Neuronal stem cell (in vitro differentiated cells): ENCODE measurements at regions not wholly inside any gene's neighbourhood (a gene's known extent, or its start where the extent isn't known, plus 50 kb on each side); places are given as distances from the start of the nearest gene placed in this dataset.

ENCODE experiments used
- DNase-seq: peaks from one replicate; pipeline ENCODE4 v3.0.0-alpha.2; 2013; ENCODE audit warnings: low spot score
- H2AFZ ChIP-seq: one replicate; pipeline ENCODE4 v1.6.1; 2013; ENCODE audit warnings: mild to moderate bottlenecking, low read length, inconsistent platforms
- H2AK5ac ChIP-seq: 2 replicates; pipeline ENCODE4 v1.6.1; 2013; ENCODE audit warnings: low read depth, mild to moderate bottlenecking, inconsistent platforms, low read length, moderate library complexity, mixed read lengths
- H2BK120ac ChIP-seq: 2 replicates; pipeline ENCODE4 v1.6.1; 2013; ENCODE audit warnings: low read depth, mild to moderate bottlenecking, inconsistent platforms, low read length, moderate library complexity, mixed read lengths
- H2BK12ac ChIP-seq: one replicate; pipeline ENCODE4 v1.6.1; 2013; ENCODE audit warnings: low read length, inconsistent platforms
- H2BK15ac ChIP-seq: 2 replicates; pipeline ENCODE4 v1.6.1; 2013; ENCODE audit warnings: mild to moderate bottlenecking, low read length, inconsistent platforms, mixed read lengths
- H2BK5ac ChIP-seq: one replicate; pipeline ENCODE4 v1.6.1; 2013; ENCODE audit warnings: inconsistent platforms, mild to moderate bottlenecking, low read length, moderate library complexity
- H3K14ac ChIP-seq: one replicate; pipeline ENCODE4 v1.6.1; 2013; ENCODE audit warnings: low read length, inconsistent platforms
- H3K18ac ChIP-seq: 2 replicates; pipeline ENCODE4 v1.6.1; 2013; ENCODE audit warnings: low read length, inconsistent platforms
- H3K23ac ChIP-seq: 2 replicates; pipeline ENCODE4 v1.6.1; 2013; ENCODE audit warnings: low read depth, mild to moderate bottlenecking, mixed read lengths, low read length, inconsistent platforms; ENCODE audit not compliant: poor library complexity
- H3K27ac ChIP-seq: replicated peaks from 3 replicates; pipeline ENCODE4 v1.5.1; 2013; ENCODE audit warnings: low read length, inconsistent platforms
- H3K27me3 ChIP-seq, 3 experiments: 2 replicates each; pipeline ENCODE4 v1.6.1; 2013; ENCODE audit warnings: low read length in 3 of 3, mild to moderate bottlenecking in 2 of 3, inconsistent platforms in 1 of 3, low read depth in 1 of 3, mixed read lengths in 1 of 3, moderate library complexity in 1 of 3; ENCODE audit not compliant: control insufficient read depth in 3 of 3, insufficient read depth in 3 of 3
- H3K36me3 ChIP-seq, 2 donors: replicated peaks in 1 of 2; 2 replicates each; pipeline ENCODE4 v1.6.1; 2013; ENCODE audit warnings: low read length in 2 of 2; ENCODE audit not compliant: control insufficient read depth in 2 of 2, insufficient read depth in 2 of 2
- H3K4ac ChIP-seq: 2 replicates; pipeline ENCODE4 v1.6.1; 2013; ENCODE audit warnings: inconsistent platforms, mild to moderate bottlenecking, low read length, moderate library complexity
- H3K4me1 ChIP-seq, 2 donors: 1 replicate in 1 of 2; 2 replicates in 1 of 2; pipeline ENCODE4 v1.6.1; 2013; ENCODE audit warnings: low read length in 2 of 2, low read depth in 1 of 2; ENCODE audit not compliant: control insufficient read depth in 2 of 2, insufficient read depth in 1 of 2
- H3K4me2 ChIP-seq: one replicate; pipeline ENCODE4 v1.6.1; 2013; ENCODE audit warnings: mild to moderate bottlenecking, low read length, inconsistent platforms; ENCODE audit not compliant: insufficient read depth, poor library complexity, severe bottlenecking
- H3K4me3 ChIP-seq, 2 donors: 2 replicates each; pipeline ENCODE4 v1.5.1; 2013; ENCODE audit warnings: low read length in 2 of 2, mild to moderate bottlenecking in 2 of 2, inconsistent platforms in 1 of 2, moderate library complexity in 1 of 2
- H3K79me1 ChIP-seq: one replicate; pipeline ENCODE4 v1.6.1; 2013; ENCODE audit warnings: low read depth, mild to moderate bottlenecking, inconsistent platforms, low read length, moderate library complexity
- H3K9ac ChIP-seq: one replicate; pipeline ENCODE4 v1.6.1; 2013; ENCODE audit warnings: mild to moderate bottlenecking, low read depth, low read length, inconsistent platforms; ENCODE audit not compliant: poor library complexity
- H3K9me3 ChIP-seq, 2 donors: replicated peaks in 1 of 2; 2 replicates each; pipeline versions ENCODE3 to v1.6.1; 2013; ENCODE audit warnings: low read length in 2 of 2, mild to moderate bottlenecking in 2 of 2, inconsistent platforms in 1 of 2, low read depth in 1 of 2, mixed read lengths in 1 of 2, moderate library complexity in 1 of 2; ENCODE audit not compliant: control insufficient read depth in 2 of 2, insufficient read depth in 1 of 2
- H4K8ac ChIP-seq: one replicate; pipeline ENCODE4 v1.6.1; 2013; ENCODE audit warnings: low read depth, mild to moderate bottlenecking, inconsistent platforms, low read length, moderate library complexity
- H4K91ac ChIP-seq: one replicate; pipeline ENCODE4 v1.6.1; 2013; ENCODE audit warnings: low read length, low read depth, mild to moderate bottlenecking, inconsistent platforms; ENCODE audit not compliant: poor library complexity
- WGBS, 2 donors: extraction: QIAGEN DNeasy Blood & Tissue Kit; methylation state at CpG; one replicate each; pipeline ENCODE4 v1.1.7; 2013; ENCODE audit warnings: missing lambda C conversion rate in 2 of 2, mixed read lengths in 1 of 2; ENCODE audit not compliant: insufficient read length in 2 of 2, insufficient replicate concordance in 1 of 2; ENCODE audit errors: extremely low coverage in 2 of 2; 5-methylcytosine and 5-hydroxymethylcytosine counted together

GRCh38 chr1:79310609-79311008 is 304.1 kb upstream of the ADGRL4 start:
- Histone ChIP-seq H4K91ac (no peak overlapping the region), H3K9ac (no peak overlapping the region), H2BK5ac (no peak overlapping the region), H3K36me3 (no peaks in the 10 kb centered on the region), H3K4me2 (no peak overlapping the region), H4K8ac (no peak overlapping the region), H2AFZ (no peak overlapping the region), H3K18ac (no peak overlapping the region), H2BK120ac (no peak overlapping the region), H3K79me1 (no peaks in the 10 kb centered on the region), H3K27ac (no peak overlapping the region), H2AK5ac (no peak overlapping the region), H2BK12ac (no peak overlapping the region), H3K9me3 (peaks cover 0 to 2% of the 10 kb centered on the region in 2 donors), H3K23ac (no peak overlapping the region), H3K27me3 (no peaks in the 10 kb centered on the region), H3K14ac (no peak overlapping the region), H3K4me3 (no peak overlapping the region), H3K4me1 (no peaks in the 10 kb centered on the region), H2BK15ac (no peak overlapping the region), H3K4ac (no peak overlapping the region)
- no peak for DNase-seq
- no CpG with 5 or more reads among the region's 3 CpGs for WGBS, 2 donors

- H3K23ac ChIP-seq: no peak overlapping the region
- no peak overlapping the region for H2BK12ac ChIP-seq
- H4K8ac ChIP-seq: no peak overlapping the region
- H3K4me2 ChIP-seq: no peak overlapping the region
- no peak overlapping the region for H3K9ac ChIP-seq
- H2BK15ac ChIP-seq: no peak overlapping the region
- H3K27me3 ChIP-seq: no peaks in the 10 kb centered on the region
- H2AFZ ChIP-seq: peak overlapping the region; percentile 10
- no peak overlapping the region for H4K91ac ChIP-seq
- H2AK5ac ChIP-seq: no peak overlapping the region
- no peak overlapping the region for H2BK120ac ChIP-seq
- H2BK5ac ChIP-seq: no peak overlapping the region
- no peak overlapping the region for H3K14ac ChIP-seq
- H3K4me3 ChIP-seq: no peak overlapping the region
- H3K4ac ChIP-seq: no peak overlapping the region
- H3K9me3 ChIP-seq: peaks cover 0 to 3% of the 10 kb centered on the region in 2 donors
- no peaks in the 10 kb centered on the region for H3K79me1 ChIP-seq
- WGBS, 2 donors: 100% methylated on average over 1 of the region's 3 CpGs; no CpG with 5 or more reads in 1 of the 2 donors
- H3K18ac ChIP-seq: no peak overlapping the region
- peaks cover 0 to 5% of the 10 kb centered on the region in 2 donors for H3K4me1 ChIP-seq
- DNase-seq: no peak
- H3K36me3 ChIP-seq: no peaks in the 10 kb centered on the region
- no peak overlapping the region for H3K27ac ChIP-seq
Measured at GRCh38 chr1:79304131-79304530, 297.6 kb upstream of the ADGRL4 start.

GRCh38 chr1:79303040-79303439 is 296.5 kb upstream of the ADGRL4 start:
- Histone ChIP-seq H3K4me3 (no peak overlapping the region), H3K9me3 (peaks cover 0 to 3% of the 10 kb centered on the region in 2 donors), H3K27me3 (no peaks in the 10 kb centered on the region), H3K14ac (no peak overlapping the region), H2AK5ac (no peak overlapping the region), H2BK5ac (no peak overlapping the region), H3K36me3 (no peaks in the 10 kb centered on the region), H3K4ac (no peak overlapping the region), H2BK15ac (no peak overlapping the region), H3K79me1 (no peaks in the 10 kb centered on the region), H2BK12ac (no peak overlapping the region), H3K4me2 (no peak overlapping the region), H4K8ac (no peak overlapping the region), H3K18ac (no peak overlapping the region), H3K23ac (no peak overlapping the region), H3K9ac (no peak overlapping the region), H2AFZ (peak overlapping the region; percentile 69), H4K91ac (no peak overlapping the region), H3K27ac (no peak overlapping the region), H2BK120ac (no peak overlapping the region), H3K4me1 (peaks cover 0 to 5% of the 10 kb centered on the region in 2 donors)
- 100% methylated on average over 1 of the region's 2 CpGs; no CpG with 5 or more reads in 1 of the 2 donors for WGBS, 2 donors
- no peak for DNase-seq

GRCh38 chr1:79302380-79302930 is 295.9 kb upstream of the ADGRL4 start:
- Histone ChIP-seq H3K4me2 (no peak overlapping the region), H2BK5ac (no peak overlapping the region), H3K4me1 (peaks cover 0 to 5% of the 10 kb centered on the region in 2 donors), H2BK120ac (no peak overlapping the region), H3K23ac (no peak overlapping the region), H3K36me3 (no peaks in the 10 kb centered on the region), H3K14ac (no peak overlapping the region), H3K9ac (no peak overlapping the region), H2AK5ac (no peak overlapping the region), H2AFZ (peak overlapping the region; percentile 69), H3K79me1 (no peaks in the 10 kb centered on the region), H3K4me3 (no peak overlapping the region), H4K91ac (no peak overlapping the region), H3K27ac (no peak overlapping the region), H2BK12ac (no peak overlapping the region), H3K4ac (no peak overlapping the region), H3K9me3 (peaks cover 0 to 3% of the 10 kb centered on the region in 2 donors), H3K27me3 (no peaks in the 10 kb centered on the region), H2BK15ac (no peak overlapping the region), H3K18ac (no peak overlapping the region), H4K8ac (no peak overlapping the region)
- DNase-seq: no peak
- 100% methylated on average over 1 of the region's 6 CpGs for WGBS, 2 donors
